ENCODE measurements at regions not wholly inside any gene's neighbourhood (a gene's known extent, or its start where the extent isn't known, plus 50 kb on each side); places are given as distances from the start of the nearest gene placed in this dataset.
"Not testable (repeated sequence)": the region's sequence is repeated elsewhere in the genome, so short reads cannot be mapped to it uniquely, and the experiment has no call there.

- DNase-seq, result not testable (repeated sequence)
Observed at GRCh38 chr12:23389315-23389714, 560.2 kb downstream of the SOX5 start.

DNA sequence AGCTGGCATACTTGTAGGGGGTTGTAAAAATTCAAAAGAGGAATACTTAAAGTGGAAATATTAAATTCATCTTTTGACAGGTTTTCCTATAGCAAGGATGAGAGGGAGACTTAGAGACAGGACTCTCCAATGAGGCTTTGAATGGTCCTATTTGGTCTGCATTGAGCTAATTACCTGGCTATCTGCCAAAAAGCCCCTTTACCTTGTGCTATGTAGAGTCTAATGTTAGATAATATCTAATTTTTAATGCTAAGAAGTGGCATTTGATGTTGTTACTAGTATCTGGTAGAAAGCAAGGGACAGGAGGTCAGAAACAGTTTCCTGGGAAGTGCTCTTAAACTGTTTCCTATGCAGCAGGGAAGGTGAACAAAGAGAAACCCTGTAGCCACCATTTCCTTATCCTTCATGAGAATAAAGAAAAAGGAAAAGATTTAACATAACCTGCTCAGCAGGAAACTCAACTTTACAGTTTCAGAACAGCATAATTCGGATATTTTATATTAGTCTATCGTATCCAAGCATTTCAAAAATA is 550.0 kb downstream of the SOX5 start:
- no peak for DNase-seq

DNA sequence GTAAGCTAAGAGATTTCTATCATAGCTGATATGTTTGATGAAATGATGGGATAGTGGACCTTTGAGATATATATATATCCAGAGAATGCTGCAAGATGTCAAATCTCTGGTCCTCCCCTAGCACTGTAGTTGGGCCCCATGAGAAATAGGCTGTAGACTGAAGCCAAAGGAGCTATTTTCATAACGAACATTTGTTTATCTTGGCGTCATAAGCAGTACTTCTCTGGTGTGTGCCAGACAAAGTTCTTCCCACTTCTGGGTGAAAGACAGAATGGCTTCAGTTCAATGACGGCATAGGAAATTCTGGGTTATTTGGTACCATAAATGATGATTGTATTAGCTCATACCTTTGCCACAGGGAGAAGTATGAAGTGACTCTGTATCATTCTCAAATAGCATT is 534.3 kb downstream of the SOX5 start:
- no peak for DNase-seq

GRCh38 chr12:23421556-23421955 is 527.9 kb downstream of the SOX5 start:
- no peak for DNase-seq

DNA sequence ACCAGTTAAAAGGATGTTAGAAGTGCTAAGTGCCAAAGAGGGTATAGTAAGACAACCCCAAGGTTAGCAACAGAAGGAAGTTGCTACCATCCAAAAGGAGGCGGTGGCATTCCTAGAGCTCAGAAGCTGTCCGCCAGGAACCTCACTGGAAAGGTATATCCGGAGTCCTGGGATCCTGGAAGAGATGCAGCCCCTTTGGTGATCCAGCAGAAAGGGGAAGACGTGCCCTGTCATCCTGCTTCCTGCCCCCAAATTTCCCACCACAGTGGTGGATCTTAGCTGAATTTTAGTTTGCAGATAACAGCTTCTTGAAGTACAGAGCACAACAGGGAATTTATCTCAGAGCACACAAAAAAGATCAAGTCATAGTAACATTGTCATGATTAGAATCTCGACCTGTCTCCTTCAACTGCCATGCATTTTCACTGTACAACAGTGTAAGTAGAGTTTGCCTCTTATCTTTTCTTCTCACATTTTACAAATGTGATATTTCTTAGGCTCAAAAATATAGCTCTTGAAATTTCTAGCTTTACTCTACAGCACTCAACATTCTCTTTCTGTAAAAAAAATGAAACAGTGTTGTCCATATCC is 526.3 kb downstream of the SOX5 start:
- DNase-seq, result no peak

DNA sequence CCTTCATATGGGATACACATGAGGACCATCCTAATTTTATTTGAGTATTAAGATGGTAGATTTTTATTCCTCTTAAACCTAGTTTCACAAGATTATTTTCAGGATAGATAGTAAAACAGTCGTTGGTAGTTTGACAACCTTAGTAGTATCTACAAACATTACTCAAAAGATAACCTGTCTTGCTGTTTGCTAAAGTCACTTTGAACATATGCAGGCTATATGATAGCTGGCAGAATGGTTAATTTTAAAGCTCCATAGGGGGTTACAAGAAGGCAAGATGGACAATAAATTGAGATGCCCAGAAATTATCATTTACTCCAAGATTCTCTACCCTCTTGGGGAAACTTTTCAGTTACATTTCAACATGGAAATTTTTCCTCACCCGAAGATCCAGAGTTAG is 525.7 kb downstream of the SOX5 start:
- no peak for DNase-seq

- no peak for DNase-seq
Observed at GRCh38 chr12:23424685-23425084, 524.8 kb downstream of the SOX5 start.

- no peak for DNase-seq
Observed at GRCh38 chr12:23426328-23426727, 523.1 kb downstream of the SOX5 start.

DNA sequence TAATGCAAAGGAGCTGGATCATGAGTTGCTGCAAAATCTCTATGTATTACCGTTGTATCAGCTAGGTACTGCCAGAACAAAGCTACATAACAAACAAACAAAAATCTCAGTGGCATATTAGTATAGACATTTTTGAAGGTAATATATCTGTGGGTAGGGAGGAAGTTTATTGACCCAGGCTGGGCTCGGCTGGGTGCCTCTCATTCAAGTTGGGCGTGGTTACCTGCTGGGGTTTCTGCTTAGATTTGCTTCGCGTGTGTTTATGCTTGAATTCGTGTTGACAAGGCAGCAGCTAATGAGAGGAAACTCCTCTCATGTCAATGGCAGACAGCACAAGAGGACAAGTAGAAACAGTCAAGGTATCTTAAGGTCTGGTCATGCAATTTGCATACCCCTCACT is 520.7 kb downstream of the SOX5 start:
- DNase-seq, result no peak

- no peak for DNase-seq
Observed at GRCh38 chr12:23431006-23431405, 518.5 kb downstream of the SOX5 start.

GRCh38 chr12:23433121-23433520 is 516.3 kb downstream of the SOX5 start:
- DNase-seq, result no peak

DNA sequence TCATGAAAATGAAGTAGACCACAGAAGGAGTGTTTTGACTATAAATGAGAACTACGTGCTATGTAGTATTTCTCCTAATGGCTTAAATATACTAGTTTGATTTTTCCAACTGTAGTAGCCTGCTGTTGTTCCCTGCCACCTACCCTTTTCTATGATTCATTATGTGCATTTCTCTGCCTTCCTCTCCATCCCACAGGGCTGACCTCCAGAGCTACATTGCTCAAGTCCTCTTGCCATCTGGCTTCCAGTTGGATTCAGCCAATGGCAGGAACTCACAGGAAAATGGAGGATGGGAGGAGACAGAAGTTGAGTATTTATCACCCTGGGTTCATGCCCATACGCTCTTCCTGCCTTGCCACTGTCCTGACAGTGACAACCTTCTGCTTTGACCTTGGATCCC is 515.3 kb downstream of the SOX5 start:
- DNase-seq, result no peak

DNA sequence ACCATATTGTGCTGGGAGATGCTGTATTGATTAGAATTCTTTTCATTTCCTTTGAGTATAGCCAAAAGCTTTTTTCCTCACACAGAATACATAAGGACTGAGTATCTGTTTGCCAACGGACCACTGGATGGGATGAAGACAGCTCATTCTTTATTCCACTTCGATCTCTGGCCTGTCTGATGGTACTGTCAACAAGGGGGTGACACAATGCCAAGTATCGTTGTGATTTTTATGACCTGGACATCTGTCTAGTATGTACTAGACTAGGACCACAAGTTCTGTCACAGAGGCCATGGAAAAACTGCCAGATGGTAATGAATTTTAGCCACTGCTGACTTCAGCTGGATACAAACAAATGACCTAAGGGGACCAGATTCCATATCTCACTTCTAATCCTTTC is 502.7 kb downstream of the SOX5 start:
- no peak for DNase-seq

DNA sequence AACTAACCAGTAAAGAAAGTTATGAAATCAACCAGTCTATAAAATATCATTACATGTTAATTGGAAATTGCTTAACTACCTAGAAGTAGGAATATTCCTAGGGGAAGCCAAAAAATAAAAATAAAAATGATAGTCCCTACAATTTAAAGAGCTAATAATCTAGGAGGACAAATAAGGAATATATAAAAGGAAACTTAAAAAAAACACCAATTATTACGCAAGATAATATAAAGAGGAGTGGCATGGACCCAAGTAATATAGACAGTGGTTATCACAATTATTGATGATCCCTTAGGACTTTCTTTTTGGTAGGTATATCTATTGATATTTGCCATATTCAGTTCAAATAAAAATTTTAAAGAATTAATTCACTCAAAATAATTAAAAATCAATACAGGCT is 498.7 kb downstream of the SOX5 start:
- no peak for DNase-seq

- no peak for DNase-seq
Observed at GRCh38 chr12:23455283-23455682, 494.2 kb downstream of the SOX5 start.

DNA sequence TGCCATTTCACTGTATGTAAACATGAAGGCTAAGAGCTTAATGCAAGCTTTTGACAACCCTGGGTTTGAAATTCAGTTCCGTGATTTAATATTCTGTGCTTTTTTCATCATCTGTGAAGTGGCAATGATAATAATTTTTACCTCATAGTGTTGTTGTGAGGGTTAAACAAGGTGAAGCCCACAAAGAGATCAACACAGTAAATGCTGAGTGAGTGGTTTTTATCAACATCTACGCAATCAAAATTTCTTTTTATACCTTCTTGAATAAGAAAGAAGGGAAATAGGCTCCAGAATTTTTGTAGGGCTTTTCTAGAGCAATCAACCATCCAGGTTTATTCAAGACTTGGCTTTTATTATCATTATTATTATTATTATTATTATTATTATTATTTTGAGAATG is 490.8 kb downstream of the SOX5 start:
- no peak for DNase-seq

DNA sequence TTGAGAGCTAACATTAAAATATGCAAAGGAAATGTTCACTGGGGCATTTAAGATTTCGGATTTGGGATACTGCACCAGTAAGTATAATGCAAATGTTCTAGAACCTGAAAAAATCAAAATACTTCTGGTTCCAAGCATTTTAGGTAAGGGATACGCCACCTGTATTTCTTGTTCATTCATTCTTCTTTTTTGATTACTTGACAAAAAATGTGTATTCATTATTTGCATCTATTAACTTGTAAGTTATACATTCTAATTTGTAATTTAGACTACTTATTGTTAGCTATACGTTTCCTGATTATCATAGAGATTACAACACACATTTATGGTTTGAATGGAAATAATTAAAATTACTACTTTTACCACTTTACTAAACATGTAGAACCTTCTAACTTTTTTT is 486.9 kb downstream of the SOX5 start:
- no peak for DNase-seq

- DNase-seq, result no peak
Observed at GRCh38 chr12:23463172-23463571, 486.3 kb downstream of the SOX5 start.

DNA sequence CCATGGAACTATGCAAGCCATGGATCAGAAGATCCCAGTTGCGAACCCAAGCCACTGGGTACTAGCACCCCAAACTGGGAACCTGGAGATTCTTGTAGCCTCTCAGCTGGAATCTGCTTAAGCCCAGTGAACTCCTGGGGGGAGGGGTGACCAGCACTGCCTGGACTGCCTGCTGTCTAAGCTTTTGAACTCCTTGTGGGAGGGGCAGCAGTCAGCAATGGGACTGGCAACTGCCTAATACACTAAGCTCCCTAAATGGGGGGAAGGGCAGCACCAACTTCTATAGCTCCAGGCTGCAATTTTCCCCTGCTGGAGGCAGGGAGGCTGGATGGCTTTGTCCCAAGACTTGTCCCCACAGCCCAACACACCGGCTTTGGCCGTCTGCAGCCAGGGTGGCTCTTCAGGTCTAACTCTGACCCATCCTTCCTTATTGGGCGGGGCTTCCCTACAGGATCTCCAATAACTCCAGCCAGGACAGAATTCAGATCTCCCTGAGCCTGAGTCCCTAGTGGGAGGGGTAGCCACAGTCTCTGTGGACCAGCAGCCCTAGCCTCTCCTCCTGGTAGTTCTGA is 485.1 kb downstream of the SOX5 start:
- DNase-seq, result no peak

DNA sequence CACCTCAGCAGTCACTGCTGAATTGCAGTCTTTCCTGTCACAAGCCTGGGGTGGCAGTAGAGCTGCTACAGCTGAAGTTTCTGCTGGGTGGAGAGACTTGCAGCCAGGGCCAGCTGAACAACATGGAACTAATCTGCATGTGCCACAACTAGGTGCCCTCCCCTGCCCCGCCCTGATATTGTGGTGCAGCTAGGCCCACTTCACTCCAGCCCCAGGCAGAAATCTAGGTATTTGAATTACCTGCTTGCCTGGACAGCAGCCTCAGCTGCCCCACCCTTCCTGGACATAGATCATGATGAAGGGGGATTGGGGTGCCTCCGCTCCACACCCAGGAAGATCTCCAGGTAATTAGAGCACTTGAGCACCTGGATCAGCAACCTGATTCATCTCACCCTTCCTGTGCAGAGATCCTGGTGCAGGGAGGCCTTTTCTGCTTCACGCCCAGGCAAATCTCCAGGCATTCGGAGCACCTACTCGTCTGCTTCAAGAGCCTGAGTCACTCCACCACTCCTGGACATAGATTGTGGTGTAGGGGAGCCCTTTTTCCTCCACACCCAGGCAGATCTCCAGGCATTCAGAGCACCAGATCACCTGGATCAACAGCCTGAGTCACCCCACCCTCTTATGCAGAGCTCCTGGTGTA is 477.0 kb downstream of the SOX5 start:
- DNase-seq, result no peak

GRCh38 chr12:23473071-23473470 is 476.4 kb downstream of the SOX5 start:
- DNase-seq, result no peak

- no peak for DNase-seq
Observed at GRCh38 chr12:23474438-23474976, 475.0 kb downstream of the SOX5 start.
